ENCODE measurements at regions not wholly inside any gene's neighbourhood (a gene's known extent, or its start where the extent isn't known, plus 50 kb on each side); places are given as distances from the start of the nearest gene placed in this dataset.

GRCh38 chr11:121800731-121801393, 315.2 kb downstream of the BLID start:
- Histone ChIP-seq H3K36me3 (ENCODE audit: control insufficient read depth in 2 of 2, extremely low read depth in 1 of 2, insufficient read depth in 2 of 2, low read length in 2 of 2) (no peaks in the 10 kb centered on the region), H3K9me3 (ENCODE audit: control insufficient read depth, low read depth, low read length) (no peaks in the 10 kb centered on the region), H3K79me2 (ENCODE audit: control insufficient read depth, insufficient read depth, low read length) (no peaks in the 10 kb centered on the region), H2AFZ (ENCODE audit: control insufficient read depth, low read length) (no peak overlapping the region), H3K27ac (ENCODE audit: control insufficient read depth, insufficient read depth, low read length) (no peak overlapping the region), H3K9ac (ENCODE audit: control insufficient read depth, extremely low read depth, insufficient read depth, low read length) (no peak overlapping the region), H4K20me1 (ENCODE audit: control insufficient read depth, extremely low read depth, insufficient read depth, low read length) (no peaks in the 10 kb centered on the region), H3K9me1 (ENCODE audit: control insufficient read depth, extremely low read depth, insufficient read depth, low read length) (no peaks in the 10 kb centered on the region), H3K4me1 (ENCODE audit: control insufficient read depth, extremely low read depth, insufficient read depth, low read length) (no peaks in the 10 kb centered on the region), H3K27me3 (ENCODE audit: control insufficient read depth, extremely low read depth, insufficient read depth, low read length) (no peaks in the 10 kb centered on the region), H3K4me3 (ENCODE audit: control insufficient read depth in 2 of 3, extremely low read depth in 1 of 3, insufficient read depth in 2 of 3, low read depth in 1 of 3, low read length in 3 of 3) (no peak overlapping the region), H3K4me2 (ENCODE audit: control insufficient read depth, extremely low read depth, insufficient read depth, low read depth, low read length) (no peak overlapping the region)
- no peak for DNase-seq (ENCODE audit: low read depth, low spot score)
- dilution Hi-C loops (cut with MboI; ENCODE audit: extremely low pct_ligation_motif_present, low sequenced_read_pairs): no loop called here
- no peak for FAIRE-seq
- TF ChIP-seq, protein P1, sequence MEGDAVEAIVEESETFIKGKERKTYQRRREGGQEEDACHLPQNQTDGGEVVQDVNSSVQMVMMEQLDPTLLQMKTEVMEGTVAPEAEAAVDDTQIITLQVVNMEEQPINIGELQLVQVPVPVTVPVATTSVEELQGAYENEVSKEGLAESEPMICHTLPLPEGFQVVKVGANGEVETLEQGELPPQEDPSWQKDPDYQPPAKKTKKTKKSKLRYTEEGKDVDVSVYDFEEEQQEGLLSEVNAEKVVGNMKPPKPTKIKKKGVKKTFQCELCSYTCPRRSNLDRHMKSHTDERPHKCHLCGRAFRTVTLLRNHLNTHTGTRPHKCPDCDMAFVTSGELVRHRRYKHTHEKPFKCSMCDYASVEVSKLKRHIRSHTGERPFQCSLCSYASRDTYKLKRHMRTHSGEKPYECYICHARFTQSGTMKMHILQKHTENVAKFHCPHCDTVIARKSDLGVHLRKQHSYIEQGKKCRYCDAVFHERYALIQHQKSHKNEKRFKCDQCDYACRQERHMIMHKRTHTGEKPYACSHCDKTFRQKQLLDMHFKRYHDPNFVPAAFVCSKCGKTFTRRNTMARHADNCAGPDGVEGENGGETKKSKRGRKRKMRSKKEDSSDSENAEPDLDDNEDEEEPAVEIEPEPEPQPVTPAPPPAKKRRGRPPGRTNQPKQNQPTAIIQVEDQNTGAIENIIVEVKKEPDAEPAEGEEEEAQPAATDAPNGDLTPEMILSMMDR (optimal IDR thresholded peaks at IDR 0.05 in 1 of 3, IDR thresholded peaks at IDR 0.05 in 1 of 3, conservative IDR thresholded peaks at IDR 0.05 in 1 of 3; ENCODE audit: extremely low read depth in 1 of 3, insufficient read depth in 2 of 3, low read length in 3 of 3): no peak
- no peak for TF ChIP-seq EZH2 (IDR thresholded peaks at IDR 0.05; ENCODE audit: low read length)

GRCh38 chr11:121800240-121800639, 315.8 kb downstream of the BLID start:
- Histone ChIP-seq H4K20me1 (ENCODE audit: control insufficient read depth, extremely low read depth, insufficient read depth, low read length) (no peaks in the 10 kb centered on the region), H3K27ac (ENCODE audit: control insufficient read depth, insufficient read depth, low read length) (no peak overlapping the region), H3K9ac (ENCODE audit: control insufficient read depth, extremely low read depth, insufficient read depth, low read length) (no peak overlapping the region), H3K36me3 (ENCODE audit: control insufficient read depth in 2 of 2, extremely low read depth in 1 of 2, insufficient read depth in 2 of 2, low read length in 2 of 2) (no peaks in the 10 kb centered on the region), H3K4me3 (ENCODE audit: control insufficient read depth in 2 of 3, extremely low read depth in 1 of 3, insufficient read depth in 2 of 3, low read depth in 1 of 3, low read length in 3 of 3) (no peak overlapping the region), H3K9me3 (ENCODE audit: control insufficient read depth, low read depth, low read length) (no peaks in the 10 kb centered on the region), H2AFZ (ENCODE audit: control insufficient read depth, low read length) (no peak overlapping the region), H3K9me1 (ENCODE audit: control insufficient read depth, extremely low read depth, insufficient read depth, low read length) (no peaks in the 10 kb centered on the region), H3K27me3 (ENCODE audit: control insufficient read depth, extremely low read depth, insufficient read depth, low read length) (no peaks in the 10 kb centered on the region), H3K4me2 (ENCODE audit: control insufficient read depth, extremely low read depth, insufficient read depth, low read depth, low read length) (no peak overlapping the region), H3K79me2 (ENCODE audit: control insufficient read depth, insufficient read depth, low read length) (no peaks in the 10 kb centered on the region), H3K4me1 (ENCODE audit: control insufficient read depth, extremely low read depth, insufficient read depth, low read length) (no peaks in the 10 kb centered on the region)
- DNase-seq (ENCODE audit: low read depth, low spot score): no peak
- no peak for FAIRE-seq
- dilution Hi-C loops (cut with MboI; ENCODE audit: extremely low pct_ligation_motif_present, low sequenced_read_pairs): no loop called here
- no peak for TF ChIP-seq EZH2 (IDR thresholded peaks at IDR 0.05; ENCODE audit: low read length)
- TF ChIP-seq, protein P1 (optimal IDR thresholded peaks at IDR 0.05 in 1 of 3, IDR thresholded peaks at IDR 0.05 in 1 of 3, conservative IDR thresholded peaks at IDR 0.05 in 1 of 3; ENCODE audit: extremely low read depth in 1 of 3, insufficient read depth in 2 of 3, low read length in 3 of 3): no peak

All from keratinocyte (primary cell).